ENCODE measurements at regions not wholly inside any gene's neighbourhood (a gene's known extent, or its start where the extent isn't known, plus 50 kb on each side); places are given as distances from the start of the nearest gene placed in this dataset.

DNA sequence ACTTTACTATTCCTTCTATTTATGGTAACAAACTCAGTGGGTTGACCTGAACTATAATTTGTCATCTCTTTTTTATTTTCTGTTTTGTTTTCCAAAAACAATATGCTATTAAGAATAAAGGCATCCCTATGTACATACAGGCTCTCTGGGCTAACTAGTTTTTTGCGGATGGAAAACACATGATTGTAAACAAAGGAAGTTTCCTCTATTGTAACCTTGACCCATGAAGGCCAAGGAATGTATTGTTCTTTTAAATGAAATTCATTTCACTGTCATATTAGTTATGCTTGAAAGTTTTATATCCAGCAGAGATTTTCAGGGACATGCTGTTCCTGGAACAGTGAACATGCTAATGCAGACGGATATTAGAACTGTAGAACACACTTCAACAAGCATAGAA lies 705.0 kb upstream of the SEL1L start:
- H3K4me1 Mint-ChIP-seq = no peaks in the 10 kb centered on the region
- no peak overlapping the region for H3K4me3 Mint-ChIP-seq
- H3K27ac Mint-ChIP-seq = no peak overlapping the region
- H3K27me3 Mint-ChIP-seq = no peaks in the 10 kb centered on the region
- no peak for ATAC-seq (replicated peaks)
- H3K9me3 Mint-ChIP-seq = peaks cover 10% of the 10 kb centered on the region
- H3K36me3 Mint-ChIP-seq (ENCODE audit: low read depth) = no peaks in the 10 kb centered on the region

DNA sequence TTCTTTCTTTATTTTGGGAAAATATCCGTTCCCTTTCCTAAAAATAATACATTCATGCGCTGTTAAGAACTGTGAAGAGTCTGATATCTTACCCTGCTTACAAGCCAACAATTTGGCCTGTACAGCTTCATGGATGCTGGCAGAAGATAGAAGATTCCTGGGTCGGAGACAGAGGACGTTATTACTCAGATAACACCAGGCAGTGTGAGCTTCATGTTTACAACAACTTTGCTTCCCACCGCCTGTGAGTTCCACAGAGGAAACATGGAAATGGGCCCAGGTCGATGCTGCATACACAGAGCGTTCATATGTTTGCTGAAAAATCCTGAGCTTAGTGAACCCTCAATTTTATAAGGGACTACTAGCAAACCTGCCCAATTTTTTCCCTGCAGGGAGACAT lies 705.6 kb upstream of the SEL1L start:
- H3K4me1 Mint-ChIP-seq = no peaks in the 10 kb centered on the region
- H3K4me3 Mint-ChIP-seq = no peak overlapping the region
- peaks cover 13% of the 10 kb centered on the region for H3K9me3 Mint-ChIP-seq
- H3K27ac Mint-ChIP-seq = no peak overlapping the region
- no peaks in the 10 kb centered on the region for H3K36me3 Mint-ChIP-seq (ENCODE audit: low read depth)
- no peak for ATAC-seq (replicated peaks)
- no peaks in the 10 kb centered on the region for H3K27me3 Mint-ChIP-seq

DNA sequence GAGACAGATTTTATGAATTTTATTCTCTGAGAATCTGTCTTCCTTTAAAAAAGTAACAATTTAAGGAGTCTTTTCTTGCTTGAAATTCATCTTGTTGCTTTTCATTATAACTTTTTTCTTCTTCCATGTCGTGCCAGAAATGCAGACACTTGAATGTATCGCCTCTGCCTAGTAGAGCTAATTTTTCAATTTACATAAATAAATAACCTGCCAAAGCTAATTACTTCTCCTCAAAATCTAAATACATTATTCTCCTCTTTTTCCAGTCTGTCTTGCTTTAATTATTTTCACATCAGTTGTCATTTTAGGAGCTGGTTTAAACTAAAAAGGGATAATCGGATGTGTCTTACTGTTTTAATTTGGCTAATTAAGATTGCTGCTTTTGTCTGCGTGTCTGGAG lies 711.1 kb upstream of the SEL1L start:
- Mint-ChIP-seq H3K27me3 (no peaks in the 10 kb centered on the region), H3K4me1 (no peaks in the 10 kb centered on the region), H3K9me3 (peaks cover 4% of the 10 kb centered on the region), H3K4me3 (no peak overlapping the region), H3K36me3 (ENCODE audit: low read depth) (no peaks in the 10 kb centered on the region), H3K27ac (no peak overlapping the region)
- ATAC-seq (replicated peaks) = no peak

DNA sequence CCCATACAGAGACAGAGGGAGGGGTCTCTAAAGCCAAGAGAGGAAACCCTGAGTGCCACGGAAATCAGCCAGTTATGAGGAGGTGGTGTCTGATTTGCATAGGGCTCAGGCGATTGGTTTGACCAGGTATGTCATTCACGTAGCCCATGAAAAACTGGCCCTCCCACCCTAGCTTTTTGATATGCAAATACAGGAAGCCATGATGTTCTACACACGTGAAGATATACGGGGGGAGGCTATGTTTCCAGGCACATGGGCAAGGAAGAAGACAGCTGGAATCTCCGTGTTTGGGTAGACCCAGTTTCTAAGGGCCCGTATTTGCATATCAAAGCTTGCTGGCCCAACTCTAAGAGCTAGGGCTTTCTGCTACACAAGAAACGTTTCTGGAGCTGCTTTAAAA lies 717.8 kb upstream of the SEL1L start:
- ATAC-seq (replicated peaks) = no peak
- no peak overlapping the region for H3K4me3 Mint-ChIP-seq
- no peaks in the 10 kb centered on the region for H3K36me3 Mint-ChIP-seq (ENCODE audit: low read depth)
- H3K4me1 Mint-ChIP-seq = no peaks in the 10 kb centered on the region
- no peaks in the 10 kb centered on the region for H3K27me3 Mint-ChIP-seq
- peaks cover 5% of the 10 kb centered on the region for H3K9me3 Mint-ChIP-seq
- H3K27ac Mint-ChIP-seq = no peak overlapping the region

DNA sequence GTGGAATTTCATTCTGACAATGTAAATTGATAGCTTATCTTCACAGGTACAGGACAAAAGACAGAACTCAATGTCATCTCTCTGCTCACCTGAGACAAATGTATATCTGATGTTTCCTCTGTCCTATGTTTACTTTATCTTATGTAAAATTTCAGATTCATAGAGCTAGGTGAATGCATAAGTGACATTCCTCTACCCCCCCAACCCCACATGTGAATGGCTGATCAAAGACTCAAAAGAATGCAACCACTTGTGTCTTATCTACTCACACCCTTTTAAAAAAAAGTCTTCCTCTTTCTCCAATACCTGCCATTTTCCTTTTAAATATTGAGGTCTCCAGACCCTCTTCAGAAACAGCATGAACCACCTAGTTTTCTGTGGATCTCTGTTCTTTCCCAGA lies 736.6 kb upstream of the SEL1L start:
- Mint-ChIP-seq H3K9me3 (peaks cover 24% of the 10 kb centered on the region), H3K4me3 (no peak overlapping the region), H3K4me1 (no peaks in the 10 kb centered on the region), H3K27me3 (no peaks in the 10 kb centered on the region), H3K27ac (no peak overlapping the region), H3K36me3 (ENCODE audit: low read depth) (no peaks in the 10 kb centered on the region)
- ATAC-seq (replicated peaks) = no peak

DNA sequence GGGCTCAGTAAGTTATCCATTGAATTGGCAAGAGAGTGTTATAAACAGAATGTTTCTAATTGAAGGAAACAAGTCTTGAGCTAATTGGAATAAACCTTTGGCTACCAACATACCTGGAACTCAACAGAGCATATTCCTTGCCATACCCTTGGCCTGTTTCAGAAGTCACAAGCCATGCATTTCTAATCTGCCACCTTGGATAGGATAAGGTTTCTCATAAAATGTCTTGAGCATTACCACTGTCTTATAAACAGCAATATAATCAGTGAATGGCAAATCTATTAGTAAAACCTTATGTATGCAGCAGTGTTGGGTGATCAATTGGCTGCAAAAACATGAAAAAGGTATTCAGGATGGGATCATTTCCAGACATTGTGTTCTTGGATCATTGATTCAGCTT lies 765.2 kb upstream of the SEL1L start:
- H3K27me3 Mint-ChIP-seq = no peaks in the 10 kb centered on the region
- ATAC-seq (replicated peaks) = no peak
- H3K9me3 Mint-ChIP-seq = peaks cover 15% of the 10 kb centered on the region
- no peak overlapping the region for H3K4me3 Mint-ChIP-seq
- H3K4me1 Mint-ChIP-seq = no peaks in the 10 kb centered on the region
- H3K27ac Mint-ChIP-seq = no peak overlapping the region
- H3K36me3 Mint-ChIP-seq (ENCODE audit: low read depth) = no peaks in the 10 kb centered on the region

DNA sequence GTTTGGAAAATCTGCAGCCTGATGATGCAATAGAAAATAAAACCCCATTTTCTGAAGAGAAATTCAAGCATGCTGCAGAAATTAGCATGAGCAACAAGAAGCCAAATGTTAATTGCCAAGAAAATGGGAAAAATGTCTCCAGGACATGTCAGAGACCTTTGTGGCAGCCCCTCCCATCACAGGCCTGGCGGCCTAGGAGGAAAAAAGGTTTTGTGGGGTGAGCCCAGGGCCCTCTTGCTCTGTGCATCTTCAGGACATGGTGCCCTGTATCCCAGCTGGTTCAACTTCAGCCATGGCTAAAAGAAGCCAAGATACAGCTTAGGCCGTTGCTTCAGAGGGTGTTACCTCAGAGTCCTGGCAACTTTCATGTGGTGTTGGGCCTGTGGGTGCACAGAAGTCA lies 775.5 kb upstream of the SEL1L start:
- ATAC-seq (replicated peaks) = no peak
- H3K27ac Mint-ChIP-seq = no peak overlapping the region
- no peaks in the 10 kb centered on the region for H3K27me3 Mint-ChIP-seq
- no peaks in the 10 kb centered on the region for H3K36me3 Mint-ChIP-seq (ENCODE audit: low read depth)
- peaks cover 17% of the 10 kb centered on the region for H3K9me3 Mint-ChIP-seq
- H3K4me1 Mint-ChIP-seq = no peaks in the 10 kb centered on the region
- no peak overlapping the region for H3K4me3 Mint-ChIP-seq

DNA sequence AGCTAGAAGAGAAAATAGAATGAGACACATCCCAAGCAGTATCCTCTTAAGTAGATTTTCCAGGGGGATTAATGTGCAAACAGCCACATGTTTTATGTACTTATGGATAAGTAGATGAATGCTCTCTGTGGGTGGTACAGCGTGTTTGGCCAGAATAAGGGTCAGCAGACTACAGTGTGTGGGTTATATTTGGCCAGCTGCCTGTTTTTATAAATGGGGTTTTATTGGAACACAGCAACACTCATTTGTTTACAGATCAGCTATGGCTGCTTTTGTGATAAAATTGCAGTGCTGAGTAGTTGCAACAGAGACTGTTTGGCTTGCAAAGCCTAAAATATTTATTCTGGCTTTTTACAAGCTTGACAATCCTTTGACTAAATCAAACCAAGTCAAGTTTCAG lies 780.2 kb upstream of the SEL1L start:
- no peak for ATAC-seq (replicated peaks)
- H3K4me3 Mint-ChIP-seq = no peak overlapping the region
- H3K36me3 Mint-ChIP-seq (ENCODE audit: low read depth) = no peaks in the 10 kb centered on the region
- H3K9me3 Mint-ChIP-seq = peaks cover 8% of the 10 kb centered on the region
- no peak overlapping the region for H3K27ac Mint-ChIP-seq
- no peaks in the 10 kb centered on the region for H3K4me1 Mint-ChIP-seq
- no peaks in the 10 kb centered on the region for H3K27me3 Mint-ChIP-seq

DNA sequence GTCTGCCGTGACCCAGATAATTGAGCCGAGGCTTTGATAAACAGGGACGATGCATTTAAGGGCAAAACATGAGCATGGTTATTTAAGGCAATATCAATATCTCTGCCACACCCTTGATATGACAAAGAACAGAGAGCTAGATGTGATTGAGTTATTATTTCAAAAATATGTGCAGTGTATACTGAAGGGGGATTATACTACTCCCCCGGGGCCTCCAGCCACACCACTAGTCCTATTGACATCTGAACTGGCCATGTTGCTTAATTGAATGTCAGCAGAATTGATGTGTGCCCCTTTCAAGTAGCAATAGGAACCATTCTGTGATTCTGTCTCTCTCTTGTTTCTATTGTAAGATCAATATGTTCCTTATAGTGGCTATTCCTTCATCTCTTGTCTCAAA lies 794.8 kb upstream of the SEL1L start:
- Mint-ChIP-seq H3K4me3 (no peak overlapping the region), H3K27me3 (no peaks in the 10 kb centered on the region)

DNA sequence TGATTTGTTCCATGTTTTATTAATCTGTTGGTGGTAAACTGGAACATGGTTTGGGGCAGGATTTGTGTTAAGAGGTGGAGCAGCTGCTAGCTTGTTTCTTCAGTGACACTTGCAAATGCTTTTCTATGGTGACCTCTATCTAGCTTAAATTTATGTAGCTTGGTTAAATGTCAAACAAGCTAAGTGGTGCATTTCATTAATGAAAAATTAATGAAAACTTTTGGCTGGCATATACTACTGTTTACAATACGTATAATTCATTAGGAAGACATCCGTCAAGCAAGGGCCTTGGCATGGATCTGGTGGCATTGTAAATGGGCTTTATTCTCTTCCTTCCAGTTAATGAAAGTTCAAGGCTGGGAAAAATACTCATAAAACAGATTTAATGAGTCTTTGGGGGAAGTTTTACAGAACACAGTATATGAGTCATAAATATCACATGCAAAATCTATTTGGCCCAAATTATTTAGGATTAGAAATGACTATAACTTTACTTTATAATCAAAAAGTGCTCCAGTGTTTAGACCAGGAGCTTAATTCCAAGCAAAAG lies 807.7 kb upstream of the SEL1L start:
- no peak overlapping the region for H3K4me3 Mint-ChIP-seq
- peaks cover 10% of the 10 kb centered on the region for H3K9me3 Mint-ChIP-seq
- H3K36me3 Mint-ChIP-seq (ENCODE audit: low read depth) = no peaks in the 10 kb centered on the region
- no peak overlapping the region for H3K27ac Mint-ChIP-seq
- H3K4me1 Mint-ChIP-seq = no peaks in the 10 kb centered on the region
- no peaks in the 10 kb centered on the region for H3K27me3 Mint-ChIP-seq
- no peak for ATAC-seq (replicated peaks)

More for the DNA sequence above, 794.8 kb upstream of the SEL1L start:
- no peaks in the 10 kb centered on the region for H3K4me1 Mint-ChIP-seq
- no peak overlapping the region for H3K27ac Mint-ChIP-seq
- no peaks in the 10 kb centered on the region for H3K36me3 Mint-ChIP-seq (ENCODE audit: low read depth)
- ATAC-seq (replicated peaks) = no peak
- peaks cover 10% of the 10 kb centered on the region for H3K9me3 Mint-ChIP-seq

DNA sequence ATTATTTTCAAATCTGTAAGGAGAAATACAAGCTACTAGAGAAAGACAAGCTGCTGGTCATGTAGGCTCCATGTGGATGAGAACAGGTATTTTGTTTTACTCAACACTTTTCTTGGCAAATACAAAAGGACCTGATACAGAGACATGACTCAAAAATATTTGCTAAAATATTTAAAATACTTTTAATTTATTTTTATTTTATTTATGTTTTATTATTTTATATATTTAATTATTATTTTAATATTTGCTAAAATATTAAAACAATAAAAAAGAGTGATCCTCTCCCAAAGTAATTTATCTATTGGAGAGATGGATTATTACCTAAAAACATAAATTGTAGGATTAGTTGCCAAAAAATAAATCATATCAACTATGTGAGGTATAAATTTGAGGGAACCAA lies 808.9 kb upstream of the SEL1L start:
- Mint-ChIP-seq H3K27me3 (no peaks in the 10 kb centered on the region), H3K36me3 (ENCODE audit: low read depth) (no peaks in the 10 kb centered on the region), H3K27ac (no peak overlapping the region), H3K4me1 (no peaks in the 10 kb centered on the region), H3K4me3 (no peak overlapping the region), H3K9me3 (peaks cover 12% of the 10 kb centered on the region)
- no peak for ATAC-seq (replicated peaks)

DNA sequence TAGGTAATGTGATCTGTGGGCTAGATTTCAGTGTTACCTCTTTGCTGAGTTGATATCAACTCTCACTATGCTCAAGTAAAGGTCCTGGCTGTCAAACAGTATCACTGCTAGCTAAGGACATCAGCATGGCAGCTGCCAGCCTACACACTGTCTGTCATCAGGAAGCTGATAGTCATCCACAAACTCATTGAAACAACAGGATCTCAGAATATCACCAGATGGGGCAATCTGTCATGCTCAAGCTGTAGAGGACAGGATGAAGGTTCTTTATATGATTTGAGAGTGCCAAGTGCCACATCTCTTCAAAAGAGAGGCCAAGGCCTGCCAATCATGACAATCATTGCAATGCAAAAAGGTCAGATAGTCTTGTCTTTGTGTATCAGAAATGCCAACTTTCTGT lies 811.5 kb upstream of the SEL1L start:
- Mint-ChIP-seq H3K27ac (no peak overlapping the region), H3K36me3 (ENCODE audit: low read depth) (no peaks in the 10 kb centered on the region), H3K4me3 (no peak overlapping the region), H3K27me3 (no peaks in the 10 kb centered on the region), H3K9me3 (peaks cover 8% of the 10 kb centered on the region), H3K4me1 (no peaks in the 10 kb centered on the region)
- ATAC-seq (replicated peaks) = no peak

DNA sequence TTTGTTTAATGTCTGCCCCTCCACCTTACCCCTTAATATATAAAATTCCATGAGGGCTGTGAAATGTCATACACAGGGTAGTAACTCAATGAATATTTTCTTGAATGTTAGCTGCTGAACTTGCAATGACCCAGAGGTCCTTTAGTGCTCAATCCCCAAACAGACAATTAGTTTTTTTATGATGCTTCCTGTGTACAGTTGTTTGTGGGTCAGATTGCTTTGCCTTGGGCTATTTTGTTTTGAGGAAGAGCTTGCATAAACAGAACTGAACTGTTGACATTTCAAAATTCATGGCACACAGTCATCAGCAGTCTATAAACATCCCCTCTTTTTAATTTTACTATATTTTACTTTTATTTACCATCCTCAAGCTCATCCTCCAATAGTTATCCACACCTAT lies 820.5 kb upstream of the SEL1L start:
- H3K36me3 Mint-ChIP-seq (ENCODE audit: low read depth) = no peaks in the 10 kb centered on the region
- peaks cover 20% of the 10 kb centered on the region for H3K9me3 Mint-ChIP-seq
- no peaks in the 10 kb centered on the region for H3K27me3 Mint-ChIP-seq
- ATAC-seq (replicated peaks) = no peak
- no peak overlapping the region for H3K27ac Mint-ChIP-seq
- no peak overlapping the region for H3K4me3 Mint-ChIP-seq
- H3K4me1 Mint-ChIP-seq = no peaks in the 10 kb centered on the region

DNA sequence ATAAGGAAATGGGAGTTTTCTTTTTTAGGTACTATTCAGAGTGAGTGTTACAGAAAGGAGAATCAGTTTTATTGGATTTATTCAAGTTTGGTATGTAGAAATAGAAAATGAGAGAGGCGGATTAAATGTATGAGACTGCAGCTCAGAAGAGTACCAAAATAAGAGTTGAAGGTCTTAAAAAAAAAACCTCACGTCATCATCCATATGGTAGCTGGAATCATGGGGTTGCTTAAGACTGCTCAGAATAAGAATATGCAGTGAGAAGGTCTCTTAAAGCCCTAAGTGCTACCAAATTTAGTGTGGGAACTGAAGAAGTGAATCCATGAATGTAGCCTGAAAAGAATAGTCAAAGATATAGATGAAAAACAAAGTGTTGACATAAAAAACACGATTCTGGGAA lies 825.5 kb upstream of the SEL1L start:
- H3K27ac Mint-ChIP-seq = no peak overlapping the region
- no peak overlapping the region for H3K4me3 Mint-ChIP-seq
- no peaks in the 10 kb centered on the region for H3K36me3 Mint-ChIP-seq (ENCODE audit: low read depth)
- no peaks in the 10 kb centered on the region for H3K4me1 Mint-ChIP-seq
- no peak for ATAC-seq (replicated peaks)
- no peaks in the 10 kb centered on the region for H3K27me3 Mint-ChIP-seq
- peaks cover 20% of the 10 kb centered on the region for H3K9me3 Mint-ChIP-seq

DNA sequence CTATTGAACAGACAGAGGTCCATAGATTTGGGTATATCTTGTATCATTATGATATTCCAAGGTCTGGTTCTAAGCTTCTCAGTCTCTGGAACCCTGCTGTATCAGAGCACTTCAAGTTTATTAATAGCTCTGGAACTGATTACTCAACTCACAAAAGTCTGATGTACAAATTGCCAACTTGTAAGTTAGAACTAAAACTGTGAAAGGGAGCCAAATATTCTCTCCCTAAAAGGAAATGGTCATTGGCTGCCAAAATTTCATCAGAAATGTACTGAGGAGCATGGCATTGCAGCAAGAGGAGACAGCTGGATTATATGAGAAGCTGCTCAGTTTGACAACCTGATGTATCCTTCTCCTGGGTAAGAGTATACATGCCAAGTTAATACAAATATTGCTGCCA lies 828.8 kb upstream of the SEL1L start:
- H3K4me1 Mint-ChIP-seq = no peaks in the 10 kb centered on the region
- no peaks in the 10 kb centered on the region for H3K36me3 Mint-ChIP-seq (ENCODE audit: low read depth)
- ATAC-seq (replicated peaks) = no peak
- H3K27me3 Mint-ChIP-seq = no peaks in the 10 kb centered on the region
- no peak overlapping the region for H3K27ac Mint-ChIP-seq
- peaks cover 18% of the 10 kb centered on the region for H3K9me3 Mint-ChIP-seq
- H3K4me3 Mint-ChIP-seq = no peak overlapping the region

DNA sequence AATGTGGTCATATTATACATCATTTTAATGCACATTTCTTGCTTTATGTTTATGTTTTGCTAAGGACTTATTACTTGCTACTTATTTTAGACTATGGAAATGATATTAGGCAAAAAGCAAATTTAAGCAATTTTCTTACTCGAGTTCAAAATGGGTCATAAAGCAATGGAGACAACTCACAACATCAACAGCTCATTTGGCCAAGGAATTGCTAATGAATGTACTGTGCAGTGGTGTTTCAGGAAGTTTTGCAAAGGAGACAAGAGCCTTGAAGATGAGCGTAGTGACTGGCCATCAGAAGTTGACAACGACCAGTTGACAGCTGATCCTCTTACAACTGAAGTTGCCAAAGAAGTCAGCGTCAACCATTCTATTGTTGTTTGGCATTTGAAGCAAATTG lies 831.8 kb upstream of the SEL1L start:
- Mint-ChIP-seq H3K36me3 (ENCODE audit: low read depth) (no peaks in the 10 kb centered on the region), H3K27me3 (no peaks in the 10 kb centered on the region), H3K27ac (no peak overlapping the region), H3K9me3 (peaks cover 9% of the 10 kb centered on the region), H3K4me1 (no peaks in the 10 kb centered on the region), H3K4me3 (no peak overlapping the region)
- no peak for ATAC-seq (replicated peaks)
